C4-2B (cell line): ENCODE measurements at regions not wholly inside any gene's neighbourhood (a gene's known extent, or its start where the extent isn't known, plus 50 kb on each side); places are given as distances from the start of the nearest gene placed in this dataset.

ENCODE experiments used
- ZFX ChIP-seq: fragments of 450-650 bp; IDR thresholded peaks from 2 replicates; pipeline ENCODE4 v1.6.1; 2017
- TF ChIP-seq, protein P1 (sequence below): fragments of 450-650 bp; conservative IDR thresholded peaks from 2 replicates; pipeline ENCODE4 v1.5.1; 2017; ENCODE audit warnings: mild to moderate bottlenecking

DNA sequence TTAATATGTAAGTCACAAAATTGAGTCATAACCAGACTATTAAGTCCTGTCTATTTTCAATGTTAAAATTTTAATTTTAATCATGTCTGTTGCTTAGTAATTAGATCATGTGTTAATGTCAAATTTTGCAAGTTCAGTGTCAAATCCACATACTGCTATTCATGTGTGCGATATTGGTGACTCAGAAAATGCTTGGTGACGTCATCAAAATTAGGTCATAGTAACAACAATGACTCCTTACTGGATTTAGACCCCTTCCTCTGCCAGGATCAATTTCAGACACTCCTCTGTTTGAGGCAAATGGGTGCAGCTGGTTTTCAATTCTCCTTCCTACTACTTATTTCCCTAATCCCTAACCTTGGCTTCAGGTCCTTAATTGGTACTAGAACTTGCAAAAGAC lies 1394.3 kb upstream of the SLC10A2 start:
- TF ChIP-seq, protein P1, sequence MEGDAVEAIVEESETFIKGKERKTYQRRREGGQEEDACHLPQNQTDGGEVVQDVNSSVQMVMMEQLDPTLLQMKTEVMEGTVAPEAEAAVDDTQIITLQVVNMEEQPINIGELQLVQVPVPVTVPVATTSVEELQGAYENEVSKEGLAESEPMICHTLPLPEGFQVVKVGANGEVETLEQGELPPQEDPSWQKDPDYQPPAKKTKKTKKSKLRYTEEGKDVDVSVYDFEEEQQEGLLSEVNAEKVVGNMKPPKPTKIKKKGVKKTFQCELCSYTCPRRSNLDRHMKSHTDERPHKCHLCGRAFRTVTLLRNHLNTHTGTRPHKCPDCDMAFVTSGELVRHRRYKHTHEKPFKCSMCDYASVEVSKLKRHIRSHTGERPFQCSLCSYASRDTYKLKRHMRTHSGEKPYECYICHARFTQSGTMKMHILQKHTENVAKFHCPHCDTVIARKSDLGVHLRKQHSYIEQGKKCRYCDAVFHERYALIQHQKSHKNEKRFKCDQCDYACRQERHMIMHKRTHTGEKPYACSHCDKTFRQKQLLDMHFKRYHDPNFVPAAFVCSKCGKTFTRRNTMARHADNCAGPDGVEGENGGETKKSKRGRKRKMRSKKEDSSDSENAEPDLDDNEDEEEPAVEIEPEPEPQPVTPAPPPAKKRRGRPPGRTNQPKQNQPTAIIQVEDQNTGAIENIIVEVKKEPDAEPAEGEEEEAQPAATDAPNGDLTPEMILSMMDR, result no peak
- TF ChIP-seq ZFX, result no peak
